SK-N-SH treated with all-trans-retinoic acid at 6 μM for 48 hours (cell line): ENCODE measurements at regions not wholly inside any gene's neighbourhood (a gene's known extent, or its start where the extent isn't known, plus 50 kb on each side); places are given as distances from the start of the nearest gene placed in this dataset.
"Not testable (repeated sequence)": the region's sequence is repeated elsewhere in the genome, so short reads cannot be mapped to it uniquely, and the experiment has no call there.

Experiments
- ATAC-seq: fragments of 200-7000 bp; cut with Tn5 transposase; 3 replicates; pipeline ENCODE4 v1.9.1; 2020; ENCODE audit warnings: mild to moderate bottlenecking, moderate library complexity

- ATAC-seq = not testable (repeated sequence)
These were observed 161.8 kb upstream of the PTPN20 start for GRCh38 chr10:46749470-46749869.

- not testable (repeated sequence) for ATAC-seq
These were observed 157.5 kb upstream of the PTPN20 start for GRCh38 chr10:46753763-46754162.

GRCh38 chr10:46761471-46761870 is 149.8 kb upstream of the PTPN20 start:
- ATAC-seq = not testable (repeated sequence)

GRCh38 chr10:46768515-46769291 is 142.5 kb upstream of the PTPN20 start:
- ATAC-seq = not testable (repeated sequence)

- not testable (repeated sequence) for ATAC-seq
These were observed 137.9 kb upstream of the PTPN20 start for GRCh38 chr10:46773178-46773896.

GRCh38 chr10:46773897-46774236 is 137.4 kb upstream of the PTPN20 start:
- ATAC-seq = not testable (repeated sequence)

GRCh38 chr10:46774366-46774765 is 136.9 kb upstream of the PTPN20 start:
- ATAC-seq = not testable (repeated sequence)

- not testable (repeated sequence) for ATAC-seq
These were observed 136.1 kb upstream of the PTPN20 start for GRCh38 chr10:46774945-46775667.

GRCh38 chr10:46775668-46776059 is 135.6 kb upstream of the PTPN20 start:
- not testable (repeated sequence) for ATAC-seq

- peak; percentile 32; the same call in 2 of the 3 replicates for ATAC-seq
These were observed 131.7 kb upstream of the PTPN20 start for GRCh38 chr10:46779571-46779970.

GRCh38 chr10:46780164-46780563 is 131.1 kb upstream of the PTPN20 start:
- ATAC-seq = peak; percentile 24; the same call in 1 of the 3 replicates

- ATAC-seq = not testable (repeated sequence)
These were observed 130.2 kb upstream of the PTPN20 start for GRCh38 chr10:46781001-46781400.

- ATAC-seq = not testable (repeated sequence)
These were observed 129.0 kb upstream of the PTPN20 start for GRCh38 chr10:46782001-46782874.

- not testable (repeated sequence) for ATAC-seq
These were observed 126.6 kb upstream of the PTPN20 start for GRCh38 chr10:46784665-46785064.

GRCh38 chr10:46786125-46786517 is 125.1 kb upstream of the PTPN20 start:
- not testable (repeated sequence) for ATAC-seq

GRCh38 chr10:46786518-46787320 is 124.5 kb upstream of the PTPN20 start:
- peak; percentile 91 for ATAC-seq
